SIG-M5 treated with dmso at 0.1 percent for 504 hours (cell line): ENCODE measurements at regions not wholly inside any gene's neighbourhood (a gene's known extent, or its start where the extent isn't known, plus 50 kb on each side); places are given as distances from the start of the nearest gene placed in this dataset.
"Not testable (repeated sequence)": the region's sequence is repeated elsewhere in the genome, so short reads cannot be mapped to it uniquely, and the experiment has no call there.

Source experiments
- DNase-seq: peaks from one replicate; lab custom pipeline; 2025; ENCODE audit not compliant: unreplicated experiment; lab: John Stamatoyannopoulos, UW

DNA sequence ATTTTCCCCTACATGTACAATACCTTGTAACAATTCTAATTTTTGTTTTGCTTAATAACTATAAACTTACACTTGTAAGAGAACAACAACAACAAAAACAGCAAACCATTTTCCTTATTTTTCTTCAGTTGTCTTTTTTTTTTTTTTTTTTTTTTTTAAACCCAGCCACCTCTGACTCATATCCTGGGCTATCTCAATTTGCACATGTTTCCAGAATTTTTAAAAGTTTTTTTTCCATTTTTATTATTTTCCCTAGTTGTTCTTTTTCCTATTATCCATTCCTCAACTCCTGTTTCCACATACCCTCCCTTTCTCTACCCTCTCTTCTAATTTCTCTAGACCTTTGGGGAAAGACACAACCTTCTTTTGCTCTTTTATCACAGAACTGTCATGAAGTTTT lies 112.5 kb downstream of the EFEMP1 start:
- no peak for DNase-seq

DNA sequence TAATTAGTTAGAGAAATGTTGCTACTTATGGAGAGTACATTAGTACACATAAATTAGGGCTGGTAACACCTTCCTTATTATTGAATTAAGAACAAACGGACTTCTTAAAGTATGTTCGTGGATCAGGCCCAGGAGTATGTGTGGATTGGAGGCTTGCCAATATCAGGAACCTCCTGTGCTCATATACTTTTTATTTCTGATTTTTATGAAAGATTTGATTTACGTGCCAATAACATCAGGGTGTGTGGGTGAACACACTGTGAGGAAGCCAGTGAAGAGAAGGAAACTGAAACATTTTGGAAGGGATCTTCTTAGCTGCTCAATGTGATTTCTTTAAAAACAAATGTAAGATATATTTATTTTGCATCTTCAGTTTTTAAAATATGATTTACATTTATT lies 113.0 kb downstream of the EFEMP1 start:
- DNase-seq = no peak

DNA sequence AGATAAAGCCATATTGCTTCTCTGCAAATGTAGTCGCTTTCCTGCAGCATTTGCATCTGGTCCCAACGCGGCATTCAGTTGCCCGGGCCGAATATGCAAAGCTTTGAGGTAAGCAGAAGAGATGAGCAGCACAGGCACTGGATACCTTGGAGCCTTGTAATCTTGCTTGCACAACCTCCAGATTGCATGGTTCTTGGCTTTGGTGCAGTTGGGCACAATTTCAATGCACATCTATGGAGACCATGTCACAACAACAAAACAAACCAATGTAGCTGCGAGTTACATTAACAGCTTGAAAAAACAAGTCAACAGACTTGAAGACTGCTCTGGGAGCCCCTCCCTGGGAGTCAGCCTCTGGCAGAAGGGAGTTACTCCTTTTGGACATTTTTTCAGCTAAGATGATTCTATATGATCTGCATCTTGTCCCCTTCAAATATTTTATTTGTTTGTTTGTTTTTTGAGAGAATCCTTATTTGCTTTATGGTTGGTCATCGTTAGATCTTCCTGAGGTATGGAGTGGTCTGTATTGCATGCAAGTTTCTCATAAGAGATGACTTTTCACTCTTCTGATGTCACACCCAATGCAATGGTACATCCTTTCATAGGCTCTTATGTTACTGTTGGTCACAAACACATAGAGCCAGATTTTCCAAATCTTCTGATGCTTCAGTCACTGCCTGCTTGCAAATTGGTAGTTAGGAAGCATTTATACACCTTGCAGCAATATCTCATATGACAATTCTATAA lies 113.5 kb downstream of the EFEMP1 start:
- no peak for DNase-seq

DNA sequence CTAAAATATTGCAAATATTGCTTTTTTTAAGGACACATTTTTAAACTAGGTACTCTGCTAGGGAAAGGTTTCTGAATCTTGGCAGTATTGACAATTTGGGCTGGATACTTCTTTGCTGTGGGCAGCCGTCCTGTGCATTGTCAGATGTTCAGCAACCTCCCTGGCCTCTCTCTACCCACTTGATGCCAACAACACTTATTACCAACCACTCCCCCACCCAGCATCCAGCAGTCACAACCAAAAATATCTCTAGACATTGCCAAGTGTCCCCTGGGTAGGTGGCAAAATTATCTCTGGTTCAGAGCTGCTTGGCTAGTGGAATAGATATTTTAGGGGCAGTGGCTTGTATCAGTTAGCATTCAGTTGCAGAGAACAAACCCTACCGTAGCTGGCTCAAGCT lies 114.3 kb upstream of the PNPT1 start:
- no peak for DNase-seq

DNA sequence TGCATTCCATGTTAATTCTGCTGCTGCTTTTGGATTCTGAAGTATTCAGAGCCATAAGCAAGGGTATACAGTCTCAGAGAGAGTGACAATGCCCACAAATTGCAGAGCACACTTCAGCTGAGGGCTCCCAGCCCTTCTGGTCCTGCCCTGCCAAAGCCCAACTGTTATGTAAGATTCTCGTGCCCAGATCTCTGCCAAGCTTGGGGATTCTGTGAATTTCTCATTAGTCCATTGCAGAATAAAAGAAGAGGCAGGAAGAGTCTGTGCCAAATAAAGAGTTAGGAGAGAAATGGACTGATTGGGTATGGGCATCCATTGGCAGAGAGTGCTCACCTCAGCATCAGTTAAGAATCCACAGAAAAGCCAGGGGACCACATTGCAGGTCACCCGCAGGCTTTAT lies 112.0 kb upstream of the PNPT1 start:
- no peak for DNase-seq

DNA sequence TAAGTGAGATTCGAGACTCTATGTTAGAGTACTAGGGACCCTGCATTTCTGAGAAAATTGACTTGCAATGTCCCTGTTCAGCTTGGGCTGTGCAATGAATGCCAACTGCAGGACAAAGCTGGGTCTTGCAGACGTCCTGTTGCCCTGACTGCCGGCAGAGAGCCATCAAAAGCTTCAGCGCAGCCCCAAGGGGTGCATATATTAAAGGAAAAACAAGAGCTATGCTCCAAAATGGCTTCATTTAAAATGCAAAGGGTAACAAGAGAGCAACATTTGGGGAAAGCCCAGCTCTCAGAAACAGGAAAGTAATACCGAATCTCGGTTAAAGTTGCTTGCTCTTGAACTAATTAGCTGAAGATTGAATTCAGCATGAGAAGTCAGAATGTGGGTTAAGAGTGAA lies 110.9 kb upstream of the PNPT1 start:
- DNase-seq = no peak

DNA sequence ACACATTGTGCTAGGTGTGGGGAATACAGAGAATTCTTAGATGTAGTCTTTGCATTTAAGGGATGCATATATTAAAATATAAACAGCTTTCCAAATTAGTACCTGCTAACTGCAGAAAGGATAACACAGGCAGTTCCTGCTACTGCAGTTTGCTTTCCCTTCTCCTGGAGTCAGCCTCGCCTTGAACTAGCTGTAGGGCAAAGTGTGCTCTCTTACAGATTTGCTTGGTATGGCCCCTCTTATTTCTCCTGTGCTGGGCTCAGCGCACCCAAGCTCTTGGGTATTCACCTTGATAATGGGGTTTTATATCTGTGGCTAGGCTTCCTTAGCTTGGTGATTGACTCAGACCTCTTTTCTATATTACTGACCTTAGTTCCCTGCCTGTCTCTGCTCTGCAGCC lies 108.4 kb upstream of the PNPT1 start:
- DNase-seq = no peak

DNA sequence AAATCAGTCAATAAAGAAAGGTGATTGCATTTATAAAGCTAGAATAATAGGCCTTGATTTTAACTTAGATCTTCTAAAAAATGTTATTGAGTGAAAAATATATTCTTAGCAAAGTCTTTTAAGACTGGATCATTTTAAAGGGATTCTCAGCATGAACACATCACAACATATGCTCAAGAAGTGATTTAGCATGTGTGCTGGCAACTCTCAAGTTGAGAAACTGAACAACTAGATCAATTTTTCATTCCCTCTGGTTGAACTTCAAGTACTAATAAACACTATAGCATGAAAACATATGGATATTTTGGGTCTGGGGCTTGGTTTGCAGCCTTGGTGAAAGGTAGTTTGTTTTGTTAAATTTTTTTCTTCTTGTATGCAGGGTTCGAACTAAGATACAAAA lies 107.8 kb upstream of the PNPT1 start:
- DNase-seq = no peak

DNA sequence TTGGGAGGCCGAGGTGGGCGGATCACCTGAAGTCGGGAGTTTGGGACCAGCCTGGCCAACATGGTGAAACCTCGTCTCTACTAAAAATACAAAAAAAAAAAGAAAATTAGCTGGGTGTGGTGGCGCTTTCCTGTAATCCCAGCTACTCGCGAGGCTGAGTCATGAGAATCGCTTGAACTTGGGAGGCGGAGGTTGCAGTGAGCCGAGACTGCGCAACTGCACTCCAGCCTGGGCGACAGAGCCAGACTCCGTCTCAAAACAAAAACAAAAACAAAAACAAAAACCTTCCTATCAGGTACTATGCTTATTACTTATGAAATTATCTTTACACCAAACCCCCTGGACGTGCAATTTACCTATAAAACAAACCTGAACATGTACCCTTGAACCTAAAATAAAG lies 106.0 kb upstream of the PNPT1 start:
- not testable (repeated sequence) for DNase-seq

DNA sequence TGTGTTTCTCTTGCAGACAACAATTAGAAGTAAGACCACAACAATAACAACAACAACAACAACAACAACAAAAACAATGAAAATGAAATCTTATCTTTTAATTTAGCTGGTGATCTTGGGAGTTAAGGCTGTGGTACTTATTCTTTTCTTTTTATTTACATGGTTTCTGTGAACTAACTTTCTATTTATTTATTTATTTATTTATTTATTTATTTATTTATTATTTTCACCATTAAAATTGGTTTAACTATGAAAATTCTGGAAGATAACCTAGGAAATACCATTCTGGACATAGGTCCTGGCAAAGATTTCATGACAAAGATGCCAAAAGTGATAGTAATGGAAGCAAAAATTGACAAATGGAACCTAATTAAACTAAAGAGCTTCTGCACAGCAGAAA lies 102.5 kb upstream of the PNPT1 start:
- DNase-seq = no peak

DNA sequence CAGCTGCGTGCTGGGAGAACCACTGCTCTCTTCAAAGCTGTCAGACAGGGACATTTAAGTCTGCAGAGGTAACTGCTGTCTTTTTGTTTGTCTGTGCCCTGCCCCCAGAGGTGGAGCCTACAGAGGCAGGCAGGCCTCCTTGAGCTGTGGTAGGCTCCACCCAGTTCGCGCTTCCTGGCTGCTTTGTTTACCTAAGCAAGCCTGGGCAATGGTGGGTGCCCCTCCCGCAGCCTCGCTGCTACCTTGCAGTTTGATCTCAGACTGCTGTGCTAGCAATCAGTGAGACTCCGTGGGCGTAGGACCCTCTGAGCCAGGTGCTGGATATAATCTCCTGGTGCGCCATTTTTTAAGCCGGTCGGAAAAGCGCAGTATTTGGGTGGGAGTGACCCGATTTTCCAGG lies 100.0 kb upstream of the PNPT1 start:
- DNase-seq = not testable (repeated sequence)

DNA sequence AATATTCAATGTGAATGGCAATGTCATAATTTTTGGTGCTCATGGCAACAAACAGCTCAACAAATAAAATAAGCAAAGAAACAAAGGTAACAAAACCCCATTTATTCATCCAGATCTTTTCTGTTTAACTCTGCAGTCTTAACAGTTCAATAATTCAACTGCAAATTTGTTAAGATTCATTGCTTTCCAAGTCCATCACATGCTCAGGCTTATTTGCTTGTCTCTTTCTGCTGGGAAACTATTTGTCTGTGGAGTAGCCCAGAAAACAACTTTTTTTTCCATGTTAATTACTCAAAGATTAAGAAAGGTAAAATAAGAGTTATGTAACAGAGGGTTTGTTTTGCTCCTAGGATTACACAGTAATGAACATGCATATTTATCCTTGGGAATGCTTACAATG lies 92.6 kb upstream of the PNPT1 start:
- no peak for DNase-seq

DNA sequence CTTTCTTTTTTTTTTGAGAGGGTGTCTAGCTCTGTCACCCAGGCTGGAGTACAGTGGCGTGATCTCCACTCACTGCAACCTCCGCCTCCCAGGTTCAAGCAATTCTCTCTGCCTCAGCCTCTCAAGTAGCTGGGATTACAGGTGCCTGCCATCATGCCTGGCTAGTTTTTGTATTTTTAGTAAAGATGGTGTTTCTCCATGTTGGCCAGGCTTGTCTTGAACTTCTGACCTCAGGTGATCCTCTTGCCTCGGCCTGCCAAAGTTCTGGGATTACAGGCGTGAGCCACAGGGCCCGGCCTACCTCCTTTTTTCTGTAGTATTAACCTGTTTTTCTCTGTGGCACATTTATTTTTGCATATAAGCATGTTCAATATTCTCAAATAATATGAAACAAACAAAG lies 90.1 kb upstream of the PNPT1 start:
- not testable (repeated sequence) for DNase-seq

DNA sequence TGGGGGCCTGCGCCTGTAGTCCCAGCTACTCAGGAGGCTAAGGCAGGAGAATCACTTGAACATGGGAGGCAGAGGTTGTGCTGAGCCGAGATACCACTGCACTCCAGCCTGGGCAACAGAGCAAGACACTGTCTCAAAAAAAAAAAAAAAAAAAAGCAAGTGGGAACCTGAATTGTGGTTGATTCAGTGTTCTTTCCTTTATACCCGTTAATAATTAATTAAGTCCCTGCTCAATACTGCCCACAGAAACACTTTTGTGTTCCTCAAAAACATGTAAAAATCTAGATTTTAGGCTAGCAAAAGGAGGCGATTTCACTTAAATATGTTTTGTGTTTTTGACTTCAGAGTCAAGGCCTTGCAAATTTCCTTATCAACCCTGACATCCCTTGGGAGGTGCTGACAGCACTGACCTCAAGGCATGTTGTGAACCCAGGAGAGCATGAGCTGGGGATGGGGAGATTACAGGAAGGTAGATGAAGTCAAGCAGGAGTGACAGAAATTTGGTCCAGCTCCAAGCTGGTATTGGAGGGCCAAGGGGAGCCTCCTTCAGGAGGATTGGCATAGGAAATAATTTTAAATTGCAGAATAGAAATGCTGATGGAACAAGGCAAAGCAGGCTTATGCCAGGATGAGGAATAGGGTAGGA lies 89.0 kb upstream of the PNPT1 start:
- DNase-seq = no peak

DNA sequence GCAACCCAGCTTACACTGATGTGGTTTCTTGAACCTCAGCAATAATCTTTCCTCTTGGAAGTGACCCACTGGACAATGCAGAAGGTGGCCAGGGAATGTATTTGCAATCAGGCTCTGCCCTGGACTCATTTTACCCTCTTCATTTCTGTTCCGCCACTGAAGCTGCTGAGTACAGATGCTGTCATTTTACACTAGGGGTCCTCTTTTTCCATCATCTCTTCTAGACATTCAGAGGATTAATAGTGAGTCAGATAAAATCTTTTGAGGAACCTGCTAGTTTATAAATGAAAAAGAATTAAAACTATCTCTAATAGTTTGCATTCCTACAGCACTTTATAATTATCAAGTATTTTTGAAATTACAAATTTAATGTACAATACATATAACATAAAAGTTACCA lies 87.9 kb upstream of the PNPT1 start:
- no peak for DNase-seq

DNA sequence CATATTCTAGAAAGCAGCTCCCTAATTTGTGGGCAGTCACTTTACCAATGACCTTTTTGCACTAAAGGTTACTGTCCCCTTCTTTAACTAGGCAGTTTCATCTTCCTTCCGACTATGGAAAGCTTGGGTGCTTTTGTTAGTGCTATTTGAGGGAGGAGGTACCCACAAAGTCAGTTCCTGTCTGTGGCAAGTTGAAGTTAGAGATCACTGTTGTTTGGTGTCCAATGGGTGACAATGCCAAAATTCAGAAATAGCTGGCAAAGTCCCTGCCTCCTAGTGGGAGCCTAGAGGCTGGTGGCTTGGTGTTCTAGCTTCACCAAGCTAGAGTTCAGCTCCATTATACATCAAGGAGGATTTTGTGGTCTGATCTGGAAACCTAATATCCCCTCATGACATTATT lies 87.1 kb upstream of the PNPT1 start:
- DNase-seq = no peak

DNA sequence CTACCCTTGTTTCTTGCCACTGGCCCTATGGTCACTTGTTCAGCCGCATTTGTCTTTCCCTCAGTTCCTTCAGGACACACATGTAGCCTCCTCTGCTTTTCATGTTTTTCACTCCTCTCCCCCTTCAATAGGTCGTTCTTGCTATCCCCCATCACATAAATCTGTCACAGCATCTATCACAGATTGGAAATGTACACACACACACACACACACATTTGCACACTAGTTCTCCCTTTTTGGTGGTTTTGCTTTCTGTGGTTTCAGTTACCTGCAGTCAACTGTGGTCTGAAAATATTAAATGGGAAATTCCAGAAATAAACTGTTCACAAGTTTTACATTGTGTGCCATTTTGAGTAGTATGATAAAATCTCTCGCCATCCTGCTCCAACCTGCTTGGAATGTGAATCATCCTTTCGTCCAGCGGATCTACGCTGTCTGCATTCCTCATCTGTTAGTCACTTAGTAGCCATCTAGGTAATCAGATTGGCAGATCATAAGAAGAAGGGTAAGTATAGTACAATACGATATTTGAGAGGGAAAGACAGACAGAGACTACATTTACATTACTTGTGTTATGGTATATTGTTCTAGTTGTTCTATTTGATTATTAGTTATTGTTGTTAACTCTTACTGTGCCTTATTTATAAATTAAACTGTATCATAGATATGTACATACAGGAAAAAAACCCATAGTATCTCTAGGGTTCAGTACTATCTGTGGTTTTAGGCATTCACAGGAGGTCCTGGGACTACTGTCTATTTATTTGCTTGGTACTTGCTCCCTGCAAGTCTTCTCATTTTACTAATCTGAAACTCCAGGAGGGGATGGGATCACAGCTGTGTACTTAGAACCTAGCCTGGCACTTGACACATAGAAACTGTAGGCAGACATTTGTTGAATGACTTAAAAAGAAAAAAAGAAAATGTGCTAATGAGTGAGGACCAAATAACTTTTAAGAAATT lies 86.1 kb upstream of the PNPT1 start:
- peak; percentile 47 for DNase-seq

DNA sequence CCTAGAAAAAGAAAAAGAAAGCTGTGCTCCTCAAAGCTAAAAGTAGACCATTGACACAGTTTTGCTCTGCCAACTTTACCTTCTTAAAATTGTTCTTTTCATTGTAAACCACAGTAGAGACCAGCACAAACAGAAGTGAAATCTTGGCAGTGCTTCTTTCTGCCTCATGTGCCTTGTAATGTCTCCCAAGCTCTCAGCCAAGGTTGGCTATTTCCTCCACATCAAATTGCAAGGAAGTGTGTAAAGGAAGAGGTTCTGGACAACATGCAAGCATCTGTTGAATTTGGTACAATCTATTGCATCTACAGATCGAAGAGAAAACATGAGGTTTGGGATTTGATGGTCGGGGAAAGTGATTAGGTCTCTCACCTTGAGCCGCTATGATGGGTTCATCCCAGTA lies 83.3 kb upstream of the PNPT1 start:
- no peak for DNase-seq

DNA sequence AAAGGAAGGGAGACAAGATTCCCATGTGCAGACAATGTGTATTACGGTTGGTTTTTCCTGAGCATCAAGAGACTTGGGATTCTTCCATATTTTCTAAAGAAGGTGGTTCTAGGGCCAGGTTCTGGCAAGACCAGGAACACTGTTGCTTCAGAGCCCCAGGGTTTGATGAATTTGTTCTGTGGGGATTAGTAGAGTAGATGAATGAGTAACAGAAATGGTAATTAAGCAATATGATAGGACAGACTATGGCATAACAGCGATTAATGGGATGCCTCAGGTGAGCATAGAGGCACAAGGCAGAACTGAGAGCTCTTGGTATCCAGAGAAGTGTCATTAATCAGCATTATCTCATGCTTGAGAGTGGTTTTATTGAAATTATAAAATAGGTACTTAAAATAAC lies 82.8 kb upstream of the PNPT1 start:
- no peak for DNase-seq

DNA sequence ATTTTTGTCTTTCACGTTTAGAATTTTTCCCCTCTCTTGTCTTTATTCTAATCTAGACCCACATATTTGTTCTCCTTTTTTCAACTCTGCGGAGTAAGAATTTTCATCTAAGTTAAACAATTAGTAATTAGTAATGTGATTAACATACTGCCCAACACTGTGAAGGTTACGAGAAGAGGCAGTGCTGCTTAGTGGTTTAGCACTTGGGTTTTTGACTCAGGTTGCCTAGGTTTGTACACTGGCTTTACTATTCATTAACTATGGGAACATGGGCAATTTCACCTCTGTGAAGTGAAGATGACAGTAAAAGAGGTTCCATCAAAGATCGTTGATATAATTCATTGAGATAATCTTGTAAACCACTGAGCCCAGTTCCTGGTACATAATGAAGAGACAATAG lies 82.2 kb upstream of the PNPT1 start:
- DNase-seq = no peak

DNA sequence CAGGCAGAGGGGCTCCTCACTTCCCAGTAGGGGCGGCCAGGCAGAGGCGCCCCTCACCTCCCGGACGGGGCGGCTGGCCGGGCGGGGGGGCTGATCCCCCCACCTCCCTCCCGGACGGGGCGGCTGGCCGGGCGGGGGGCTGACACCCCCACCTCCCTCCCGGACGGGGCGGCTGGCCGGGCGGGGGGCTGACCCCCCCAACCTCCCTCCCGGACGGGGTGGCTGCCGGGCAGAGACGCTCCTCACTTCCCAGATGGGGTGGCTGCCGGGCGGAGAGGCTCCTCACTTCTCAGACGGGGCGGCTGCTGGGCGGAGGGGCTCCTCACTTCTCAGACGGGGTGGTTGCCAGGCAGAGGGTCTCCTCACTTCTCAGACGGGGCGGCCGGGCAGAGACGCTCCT lies 80.0 kb upstream of the PNPT1 start:
- not testable (repeated sequence) for DNase-seq
